Smooth muscle cell (in vitro differentiated cells): ENCODE measurements at regions not wholly inside any gene's neighbourhood (a gene's known extent, or its start where the extent isn't known, plus 50 kb on each side); places are given as distances from the start of the nearest gene placed in this dataset.

Source experiments
- DNase-seq: peaks from one replicate; lab custom pipeline; 2025; ENCODE audit not compliant: unreplicated experiment; lab: John Stamatoyannopoulos, UW
- H2AFZ ChIP-seq: fragments of 200-600 bp; sonication (generic); 2 replicates; pipeline ENCODE4 v1.6.0; 2016; ENCODE audit warnings: antibody characterized with exemption, low read depth, mild to moderate bottlenecking
- H3F3A ChIP-seq: fragments of 200-600 bp; sonication (generic); 2 replicates; pipeline ENCODE4 v1.6.0; 2017; ENCODE audit warnings: antibody characterized with exemption, low read depth
- H3K27ac ChIP-seq: fragments of 200-600 bp; sonication (generic); 2 replicates; pipeline ENCODE4 v1.5.1; 2016; ENCODE audit warnings: low read depth, mild to moderate bottlenecking
- H3K27me3 ChIP-seq: fragments of 200-600 bp; sonication (generic); 2 replicates; pipeline ENCODE4 v1.6.1; 2016; ENCODE audit warnings: low read depth, mild to moderate bottlenecking
- H3K36me3 ChIP-seq: fragments of 200-600 bp; sonication (generic); 2 replicates; pipeline ENCODE4 v1.5.1; 2016; ENCODE audit warnings: low read depth
- H3K4me1 ChIP-seq: fragments of 200-600 bp; sonication (generic); 2 replicates; pipeline ENCODE4 v1.5.1; 2016; ENCODE audit warnings: low read depth
- H3K4me2 ChIP-seq: fragments of 200-600 bp; sonication (generic); 2 replicates; pipeline ENCODE4 v1.6.0; 2016; ENCODE audit warnings: mild to moderate bottlenecking
- H3K4me3 ChIP-seq: fragments of 200-600 bp; sonication (generic); 2 replicates; pipeline ENCODE4 v1.5.1; 2016; ENCODE audit warnings: mild to moderate bottlenecking
- H3K79me2 ChIP-seq: fragments of 200-600 bp; sonication (generic); 2 replicates; pipeline ENCODE4 v1.6.0; 2016; ENCODE audit warnings: low read depth, mild to moderate bottlenecking
- H3K9ac ChIP-seq: fragments of 200-600 bp; sonication (generic); 2 replicates; pipeline ENCODE4 v1.6.0; 2016; ENCODE audit warnings: low read depth
- H3K9me3 ChIP-seq: fragments of 200-600 bp; sonication (generic); replicated peaks from 2 replicates; pipeline ENCODE4 v1.5.1; 2016; ENCODE audit warnings: low read depth
- H4K20me1 ChIP-seq: fragments of 200-600 bp; sonication (generic); 2 replicates; pipeline ENCODE4 v1.6.0; 2016; ENCODE audit warnings: low read depth
- CTCF ChIP-seq: fragments of 200-600 bp; sonication (generic); IDR thresholded peaks from 2 replicates; pipeline ENCODE4 v1.5.1; 2017; ENCODE audit warnings: borderline replicate concordance, mild to moderate bottlenecking, antibody characterized with exemption; ENCODE audit not compliant: insufficient read depth, poor library complexity, severe bottlenecking
- WGBS: methylation state at CpG from one replicate; pipeline ENCODE4 v1.1.7; 2016; ENCODE audit warnings: low lambda C conversion rate; 5-methylcytosine and 5-hydroxymethylcytosine counted together

DNA sequence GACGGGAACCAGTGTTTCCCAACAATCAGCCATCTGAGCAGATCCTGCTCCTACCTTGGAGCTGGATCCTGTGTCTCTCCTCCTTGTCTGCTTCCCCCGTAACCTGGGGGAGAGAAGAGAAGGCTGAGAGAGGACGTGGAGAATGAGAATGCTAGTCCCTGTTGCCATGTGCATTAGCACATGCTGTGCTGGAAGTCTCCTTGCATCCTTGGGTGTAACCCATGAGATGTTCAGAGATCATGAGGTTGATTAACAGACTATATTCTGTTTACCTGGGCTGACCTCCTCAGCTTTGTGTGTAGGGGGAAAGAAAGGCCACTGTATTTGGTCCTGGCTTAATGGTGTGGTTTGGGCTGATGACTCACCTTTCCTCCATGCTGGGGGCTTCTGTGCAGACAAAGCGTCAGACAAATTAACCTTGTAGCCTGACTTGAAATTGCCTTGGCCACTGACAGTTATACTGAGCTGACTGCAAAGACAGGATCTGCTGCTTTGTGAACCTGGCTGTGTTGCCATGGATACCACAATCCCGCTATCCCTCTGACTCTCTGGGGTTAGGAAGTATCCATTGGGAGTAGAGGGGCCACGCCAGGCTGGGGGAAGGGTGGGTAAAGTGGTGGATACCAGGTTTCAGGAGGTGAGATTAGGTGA is 243.7 kb upstream of the CHD6 start:
- TF ChIP-seq CTCF: no peak
- 67% methylated on average over 6 of the region's 6 CpGs for WGBS

GRCh38 chr20:41854765-41855164 is 236.6 kb upstream of the CHD6 start:
- Histone ChIP-seq H3K4me3 (no peak overlapping the region), H2AFZ (no peak overlapping the region), H3K9me3 (no peaks in the 10 kb centered on the region), H3K27me3 (peaks cover 5% of the 10 kb centered on the region), H3F3A (no peaks in the 10 kb centered on the region), H3K79me2 (no peaks in the 10 kb centered on the region), H3K4me2 (no peak overlapping the region), H3K4me1 (no peaks in the 10 kb centered on the region), H3K27ac (peak overlapping the region; percentile 42), H4K20me1 (no peaks in the 10 kb centered on the region), H3K9ac (peak overlapping the region; percentile 50), H3K36me3 (no peaks in the 10 kb centered on the region)
- DNase-seq: no peak
- WGBS: 70% methylated on average over 3 of the region's 3 CpGs
- TF ChIP-seq CTCF: no peak

More for the DNA sequence above, 243.7 kb upstream of the CHD6 start:
- Histone ChIP-seq H3K4me2 (no peak overlapping the region), H3K9me3 (no peaks in the 10 kb centered on the region), H3K79me2 (no peaks in the 10 kb centered on the region), H3K9ac (no peak overlapping the region), H3K4me3 (no peak overlapping the region), H3K36me3 (no peaks in the 10 kb centered on the region), H3K4me1 (peaks cover 10% of the 10 kb centered on the region), H3K27ac (peak overlapping the region; percentile 48), H2AFZ (no peak overlapping the region), H3F3A (no peaks in the 10 kb centered on the region), H4K20me1 (no peaks in the 10 kb centered on the region), H3K27me3 (no peaks in the 10 kb centered on the region)
- no peak for DNase-seq

DNA sequence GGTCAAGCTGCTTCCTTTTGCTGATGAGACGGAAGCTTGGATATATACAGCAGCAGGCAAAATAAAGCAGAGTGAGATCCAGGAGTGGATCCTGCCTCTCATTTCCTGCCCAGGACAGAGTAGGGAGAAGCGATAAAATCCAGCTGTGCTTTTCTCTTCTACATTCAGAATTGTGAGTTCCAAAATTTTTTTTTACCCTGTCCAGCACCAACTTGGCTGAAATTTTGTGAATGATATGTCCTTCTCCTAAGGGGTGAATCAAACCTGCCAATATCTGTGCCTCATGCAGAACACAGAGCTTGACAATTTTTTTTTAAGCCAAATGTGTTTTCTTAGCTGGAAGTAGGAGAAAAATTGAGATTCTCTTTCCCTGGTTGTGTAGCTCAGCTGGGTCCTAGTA is 235.6 kb upstream of the CHD6 start:
- Histone ChIP-seq H3K27ac (no peak overlapping the region), H3K4me1 (no peaks in the 10 kb centered on the region), H3K9ac (no peak overlapping the region), H3K79me2 (no peaks in the 10 kb centered on the region), H3K4me2 (no peak overlapping the region), H3F3A (no peaks in the 10 kb centered on the region), H2AFZ (no peak overlapping the region), H3K9me3 (no peaks in the 10 kb centered on the region), H3K27me3 (peaks cover 7% of the 10 kb centered on the region), H3K4me3 (no peak overlapping the region), H3K36me3 (no peaks in the 10 kb centered on the region), H4K20me1 (no peaks in the 10 kb centered on the region)
- WGBS: 93% methylated on average over 2 of the region's 2 CpGs
- no peak for DNase-seq
- TF ChIP-seq CTCF: no peak

DNA sequence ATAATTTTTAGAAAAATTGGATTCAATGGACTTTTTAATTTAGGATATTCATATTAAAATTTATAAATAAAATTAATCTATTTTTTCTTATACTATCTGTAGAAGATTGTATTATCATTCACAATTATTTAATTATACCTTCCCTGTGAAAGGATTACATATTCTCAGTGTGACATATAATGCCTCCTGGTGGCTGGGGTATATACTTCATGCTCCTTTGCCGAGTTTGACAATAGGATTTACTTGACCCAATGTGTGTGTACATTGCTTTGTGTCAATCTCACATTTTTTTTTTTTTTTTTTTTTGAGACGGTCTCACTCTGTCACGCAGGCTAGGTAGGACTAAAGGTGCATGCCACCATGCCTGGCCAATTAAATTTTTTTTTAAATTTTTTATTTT is 230.0 kb upstream of the CHD6 start:
- no peaks in the 10 kb centered on the region for H3K79me2 ChIP-seq
- no peak for DNase-seq
- H3K27ac ChIP-seq: no peak overlapping the region
- WGBS: 86% methylated on average over 3 of the region's 3 CpGs
- no peaks in the 10 kb centered on the region for H3F3A ChIP-seq
- H3K27me3 ChIP-seq: peaks cover 10% of the 10 kb centered on the region
- H3K36me3 ChIP-seq: no peaks in the 10 kb centered on the region
- no peak overlapping the region for H3K9ac ChIP-seq
- H3K9me3 ChIP-seq: no peaks in the 10 kb centered on the region
- no peak overlapping the region for H3K4me2 ChIP-seq
- peak; percentile 18 for TF ChIP-seq CTCF
- H4K20me1 ChIP-seq: no peaks in the 10 kb centered on the region
- H3K4me1 ChIP-seq: no peaks in the 10 kb centered on the region
- H2AFZ ChIP-seq: no peak overlapping the region
- no peak overlapping the region for H3K4me3 ChIP-seq
